ENCODE measurements at regions not wholly inside any gene's neighbourhood (a gene's known extent, or its start where the extent isn't known, plus 50 kb on each side); places are given as distances from the start of the nearest gene placed in this dataset.

DNA sequence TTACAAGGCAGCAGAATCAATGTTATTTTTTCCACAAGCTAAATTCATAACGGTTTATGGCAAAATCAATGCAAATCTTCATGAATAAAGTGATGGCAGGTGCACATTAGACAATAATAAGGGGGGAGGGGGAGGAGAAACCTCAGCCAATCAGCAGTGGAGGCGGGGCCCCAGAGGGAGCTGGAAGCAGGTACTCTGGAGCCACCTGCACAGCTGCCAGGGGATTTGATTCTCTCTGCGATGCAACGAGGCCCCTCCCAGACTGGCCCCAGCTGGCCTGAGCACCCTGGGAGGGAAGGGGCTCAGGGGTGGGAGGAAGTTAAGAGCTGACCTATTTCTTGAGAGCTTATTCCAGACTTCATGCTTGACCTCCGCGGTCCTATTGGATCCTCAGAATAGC lies 127.8 kb upstream of the IGSF21 start:
- Mint-ChIP-seq H3K4me3 (no peak overlapping the region), H3K27me3 (peaks cover 18 to 36% of the 10 kb centered on the region in 2 donors), H3K4me1 (ENCODE audit: low read depth in 2 of 2) (no peaks in the 10 kb centered on the region), H3K9me3 (no peaks in the 10 kb centered on the region), H3K27ac (no peak overlapping the region), H3K36me3 (ENCODE audit: insufficient read depth) (no peaks in the 10 kb centered on the region)
- ATAC-seq (replicated peaks) (no peak), DNase-seq (no peak)

DNA sequence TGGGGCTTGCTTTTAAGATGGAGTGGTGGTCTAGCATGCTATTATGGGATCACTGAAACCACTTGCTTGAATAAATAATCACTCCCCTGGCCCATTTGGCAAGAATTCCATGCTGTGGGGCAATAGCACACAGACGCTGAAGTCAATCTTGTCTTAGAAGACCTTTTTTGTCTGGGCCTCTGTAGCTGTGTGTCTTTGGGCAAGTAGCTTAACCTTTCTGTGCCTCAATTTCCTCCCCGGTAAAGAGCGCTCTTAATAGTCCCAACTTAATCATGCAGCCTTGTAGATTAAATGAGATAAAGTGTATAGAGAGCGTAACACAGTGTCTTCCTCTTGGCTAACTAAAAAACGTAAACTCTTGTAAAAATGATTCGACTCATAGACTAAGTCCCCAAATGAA lies 125.4 kb upstream of the IGSF21 start:
- Mint-ChIP-seq H3K27ac (no peak overlapping the region), H3K36me3 (ENCODE audit: insufficient read depth) (no peaks in the 10 kb centered on the region), H3K4me3 (no peak overlapping the region), H3K27me3 (peaks cover 20 to 40% of the 10 kb centered on the region in 2 donors), H3K4me1 (ENCODE audit: low read depth in 2 of 2) (no peaks in the 10 kb centered on the region), H3K9me3 (no peaks in the 10 kb centered on the region)
- DNase-seq, result no peak
- ATAC-seq (replicated peaks), result no peak

GRCh38 chr1:17984583-17984982 lies 123.0 kb upstream of the IGSF21 start:
- DNase-seq (no peak), ATAC-seq (replicated peaks) (no peak)
- no peaks in the 10 kb centered on the region for H3K4me1 Mint-ChIP-seq (ENCODE audit: low read depth in 2 of 2)
- H3K27me3 Mint-ChIP-seq, result peaks cover 22 to 24% of the 10 kb centered on the region in 2 donors
- no peak overlapping the region for H3K4me3 Mint-ChIP-seq
- no peak overlapping the region for H3K27ac Mint-ChIP-seq
- H3K36me3 Mint-ChIP-seq (ENCODE audit: insufficient read depth), result no peaks in the 10 kb centered on the region
- no peaks in the 10 kb centered on the region for H3K9me3 Mint-ChIP-seq

GRCh38 chr1:17986156-17986555 lies 121.4 kb upstream of the IGSF21 start:
- ATAC-seq (replicated peaks) (no peak), DNase-seq (no peak)
- Mint-ChIP-seq H3K4me3 (no peak overlapping the region), H3K4me1 (ENCODE audit: low read depth in 2 of 2) (no peaks in the 10 kb centered on the region), H3K27ac (no peak overlapping the region), H3K36me3 (ENCODE audit: insufficient read depth) (no peaks in the 10 kb centered on the region), H3K9me3 (no peaks in the 10 kb centered on the region), H3K27me3 (peaks cover 22 to 27% of the 10 kb centered on the region in 2 donors)

DNA sequence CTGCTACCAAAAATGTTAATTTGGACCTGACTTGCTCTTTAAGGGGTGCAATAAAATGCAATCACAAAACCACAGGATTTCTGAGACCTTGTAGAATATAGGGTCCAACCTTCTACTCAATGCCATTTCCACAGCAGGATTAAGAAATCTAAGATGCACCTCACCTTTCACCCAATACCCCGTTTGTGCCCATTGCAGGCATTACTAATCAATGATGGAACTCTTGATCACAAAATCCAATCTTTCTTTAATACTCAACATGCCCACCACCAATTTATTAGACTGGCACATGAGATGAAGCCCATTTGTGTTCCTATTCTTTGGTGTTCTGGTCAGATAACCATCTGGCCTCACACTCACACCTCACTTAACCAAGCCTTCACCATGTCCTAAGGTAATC lies 117.2 kb upstream of the IGSF21 start:
- no peak overlapping the region for H3K27ac Mint-ChIP-seq
- ATAC-seq (replicated peaks), result no peak
- no peak for DNase-seq
- H3K36me3 Mint-ChIP-seq (ENCODE audit: insufficient read depth), result no peaks in the 10 kb centered on the region
- no peak overlapping the region for H3K4me3 Mint-ChIP-seq
- no peaks in the 10 kb centered on the region for H3K9me3 Mint-ChIP-seq
- no peaks in the 10 kb centered on the region for H3K4me1 Mint-ChIP-seq (ENCODE audit: low read depth in 2 of 2)
- peaks cover 24 to 29% of the 10 kb centered on the region in 2 donors for H3K27me3 Mint-ChIP-seq

DNA sequence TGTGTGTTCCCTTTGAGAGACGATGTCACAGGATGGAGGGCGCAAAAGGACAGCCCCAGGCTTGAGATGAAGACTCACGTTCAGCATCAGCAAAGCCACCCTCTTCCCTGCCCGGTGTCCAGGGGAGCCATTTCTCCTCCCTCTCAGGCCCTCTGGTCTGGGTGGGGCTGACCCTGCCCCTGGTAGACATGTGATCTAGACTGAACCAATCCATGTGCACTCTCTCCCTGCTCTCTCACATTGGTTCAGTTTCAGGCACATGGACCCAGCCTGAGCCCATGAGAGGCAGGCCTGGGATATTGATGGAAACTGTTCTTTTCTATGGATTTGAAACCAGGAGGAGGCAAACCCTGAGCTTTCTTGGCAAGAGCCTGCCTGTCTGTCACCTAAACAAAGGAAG lies 115.6 kb upstream of the IGSF21 start:
- Mint-ChIP-seq H3K9me3 (no peaks in the 10 kb centered on the region), H3K27ac (no peak overlapping the region), H3K4me1 (ENCODE audit: low read depth in 2 of 2) (no peaks in the 10 kb centered on the region), H3K36me3 (ENCODE audit: insufficient read depth) (no peaks in the 10 kb centered on the region), H3K27me3 (peaks cover 29 to 38% of the 10 kb centered on the region in 2 donors), H3K4me3 (no peak overlapping the region)
- DNase-seq, result no peak
- no peak for ATAC-seq (replicated peaks)

GRCh38 chr1:17992800-17993199 lies 114.8 kb upstream of the IGSF21 start:
- Mint-ChIP-seq H3K27me3 (peaks cover 24 to 41% of the 10 kb centered on the region in 2 donors), H3K4me3 (no peak overlapping the region), H3K4me1 (ENCODE audit: low read depth in 2 of 2) (no peaks in the 10 kb centered on the region), H3K9me3 (no peaks in the 10 kb centered on the region), H3K27ac (no peak overlapping the region), H3K36me3 (ENCODE audit: insufficient read depth) (no peaks in the 10 kb centered on the region)
- DNase-seq (no peak), ATAC-seq (replicated peaks) (no peak)

GRCh38 chr1:17994046-17994445 lies 113.6 kb upstream of the IGSF21 start:
- Mint-ChIP-seq H3K4me1 (ENCODE audit: low read depth in 2 of 2) (no peaks in the 10 kb centered on the region), H3K27ac (no peak overlapping the region), H3K4me3 (no peak overlapping the region), H3K9me3 (no peaks in the 10 kb centered on the region), H3K36me3 (ENCODE audit: insufficient read depth) (no peaks in the 10 kb centered on the region), H3K27me3 (peaks cover 24 to 44% of the 10 kb centered on the region in 2 donors)
- ATAC-seq (replicated peaks) (no peak), DNase-seq (no peak)

GRCh38 chr1:17995480-17995879 lies 112.1 kb upstream of the IGSF21 start:
- no peaks in the 10 kb centered on the region for H3K9me3 Mint-ChIP-seq
- H3K4me1 Mint-ChIP-seq (ENCODE audit: low read depth in 2 of 2), result no peaks in the 10 kb centered on the region
- ATAC-seq (replicated peaks) (no peak), DNase-seq (no peak)
- H3K36me3 Mint-ChIP-seq (ENCODE audit: insufficient read depth), result no peaks in the 10 kb centered on the region
- H3K27me3 Mint-ChIP-seq, result peaks cover 27 to 53% of the 10 kb centered on the region in 2 donors
- H3K4me3 Mint-ChIP-seq, result no peak overlapping the region
- no peak overlapping the region for H3K27ac Mint-ChIP-seq

DNA sequence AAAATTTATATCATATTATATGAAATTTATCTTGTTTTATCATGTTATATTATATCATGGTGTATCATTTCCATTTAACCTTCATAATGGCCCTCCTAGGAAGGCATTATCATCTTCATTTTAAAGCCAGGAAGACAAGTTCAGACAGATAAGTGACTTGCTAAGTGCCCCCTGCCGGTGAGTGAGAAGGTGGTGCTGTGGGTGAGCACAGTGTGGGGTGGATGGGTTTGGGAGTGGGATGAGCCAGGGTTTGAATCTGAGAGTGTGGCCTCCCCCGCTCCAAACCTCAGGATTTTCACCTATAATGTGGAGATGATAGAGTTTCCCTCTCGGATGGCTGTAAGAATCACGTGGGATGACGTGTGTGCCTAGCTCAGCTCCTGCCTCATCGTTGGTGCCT lies 108.7 kb upstream of the IGSF21 start:
- no peaks in the 10 kb centered on the region for H3K4me1 Mint-ChIP-seq (ENCODE audit: low read depth in 2 of 2)
- no peak overlapping the region for H3K4me3 Mint-ChIP-seq
- no peak for DNase-seq
- no peak for ATAC-seq (replicated peaks)
- H3K36me3 Mint-ChIP-seq (ENCODE audit: insufficient read depth), result no peaks in the 10 kb centered on the region
- no peaks in the 10 kb centered on the region for H3K9me3 Mint-ChIP-seq
- peaks cover 28 to 49% of the 10 kb centered on the region in 2 donors for H3K27me3 Mint-ChIP-seq
- no peak overlapping the region for H3K27ac Mint-ChIP-seq

GRCh38 chr1:17999884-18000283 lies 107.7 kb upstream of the IGSF21 start:
- Mint-ChIP-seq H3K4me1 (ENCODE audit: low read depth in 2 of 2) (no peaks in the 10 kb centered on the region), H3K36me3 (ENCODE audit: insufficient read depth) (no peaks in the 10 kb centered on the region), H3K27me3 (peaks cover 24 to 59% of the 10 kb centered on the region in 2 donors), H3K9me3 (no peaks in the 10 kb centered on the region), H3K27ac (no peak overlapping the region), H3K4me3 (no peak overlapping the region)
- DNase-seq (no peak), ATAC-seq (replicated peaks) (no peak)

DNA sequence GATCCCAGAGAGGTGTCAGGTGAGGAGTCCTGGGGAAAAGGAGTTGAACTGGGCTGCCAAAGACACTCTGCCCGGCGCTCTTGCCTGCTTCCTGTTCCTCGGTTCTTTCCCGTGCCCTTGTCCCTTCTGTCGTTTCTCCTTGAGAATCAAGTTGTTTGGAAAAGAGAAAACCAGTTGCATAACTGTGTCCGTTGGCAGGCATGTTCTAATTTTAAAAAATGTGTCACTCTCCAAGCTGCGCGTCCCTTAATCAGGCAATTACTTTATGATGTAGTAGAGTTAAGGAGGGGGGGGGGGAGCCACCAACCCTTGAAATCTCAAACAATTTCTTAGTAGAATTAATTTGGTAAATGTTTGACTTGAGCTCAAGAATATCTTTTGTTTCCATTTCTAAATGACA lies 105.9 kb upstream of the IGSF21 start:
- no peak for ATAC-seq (replicated peaks)
- H3K4me1 Mint-ChIP-seq (ENCODE audit: low read depth in 2 of 2), result no peaks in the 10 kb centered on the region
- H3K27me3 Mint-ChIP-seq, result peaks cover 15 to 46% of the 10 kb centered on the region in 2 donors
- H3K4me3 Mint-ChIP-seq, result no peak overlapping the region
- no peaks in the 10 kb centered on the region for H3K36me3 Mint-ChIP-seq (ENCODE audit: insufficient read depth)
- no peaks in the 10 kb centered on the region for H3K9me3 Mint-ChIP-seq
- no peak overlapping the region for H3K27ac Mint-ChIP-seq
- no peak for DNase-seq

DNA sequence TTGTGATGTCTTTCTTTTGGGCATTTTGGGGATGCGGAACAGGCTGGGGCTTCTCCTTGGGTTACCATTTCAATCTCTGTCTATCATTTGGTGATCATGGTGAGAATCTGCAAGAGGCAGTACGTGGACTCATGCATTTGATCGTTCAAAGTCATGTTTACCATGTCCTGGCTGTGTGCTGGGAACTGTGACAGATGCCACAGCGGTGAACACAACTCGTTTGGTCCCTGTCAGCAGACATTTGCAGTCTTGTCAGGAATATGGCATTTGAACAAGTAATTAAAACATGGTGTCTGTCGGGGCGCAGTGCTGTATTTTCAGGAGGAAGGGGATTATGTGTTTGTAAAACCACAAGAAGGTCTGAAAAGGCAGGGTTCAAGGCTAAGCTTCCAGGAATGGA lies 103.3 kb upstream of the IGSF21 start:
- Mint-ChIP-seq H3K4me1 (ENCODE audit: low read depth in 2 of 2) (no peaks in the 10 kb centered on the region), H3K4me3 (no peak overlapping the region), H3K9me3 (no peaks in the 10 kb centered on the region), H3K27me3 (peaks cover 24 to 48% of the 10 kb centered on the region in 2 donors), H3K27ac (no peak overlapping the region), H3K36me3 (ENCODE audit: insufficient read depth) (no peaks in the 10 kb centered on the region)
- DNase-seq (no peak), ATAC-seq (replicated peaks) (no peak)

- H3K4me1 Mint-ChIP-seq (ENCODE audit: low read depth in 2 of 2), result no peaks in the 10 kb centered on the region
- ATAC-seq (replicated peaks) (no peak), DNase-seq (no peak)
- no peaks in the 10 kb centered on the region for H3K9me3 Mint-ChIP-seq
- no peak overlapping the region for H3K4me3 Mint-ChIP-seq
- H3K27me3 Mint-ChIP-seq, result peaks cover 24 to 45% of the 10 kb centered on the region in 2 donors
- no peaks in the 10 kb centered on the region for H3K36me3 Mint-ChIP-seq (ENCODE audit: insufficient read depth)
- H3K27ac Mint-ChIP-seq, result no peak overlapping the region
Measured at GRCh38 chr1:18005238-18005637, 102.4 kb upstream of the IGSF21 start.

- Mint-ChIP-seq H3K9me3 (no peaks in the 10 kb centered on the region), H3K4me1 (ENCODE audit: low read depth in 2 of 2) (no peaks in the 10 kb centered on the region), H3K36me3 (ENCODE audit: insufficient read depth) (no peaks in the 10 kb centered on the region), H3K4me3 (no peak overlapping the region), H3K27me3 (peaks cover 17 to 39% of the 10 kb centered on the region in 2 donors), H3K27ac (peak overlapping the region in 1 of 2 donors; percentile 30)
- ATAC-seq (replicated peaks), result no peak
- DNase-seq, result no peak
Measured at GRCh38 chr1:18007391-18008041, 100.1 kb upstream of the IGSF21 start.

All from effector memory CD8-positive, alpha-beta T cell (primary cell).